PC-9 (cell line): ENCODE measurements at regions not wholly inside any gene's neighbourhood (a gene's known extent, or its start where the extent isn't known, plus 50 kb on each side); places are given as distances from the start of the nearest gene placed in this dataset.

ENCODE experiments used
- BruUV-seq: library from RNA; stranded (reverse); fragments of 400-500 nt; replicated peaks from 2 replicates; lab custom pipeline; 2021; lab: Mats Ljungman, UMichigan
- CTCF ChIA-PET: fragments of 300-600 bp; sonication (Branson Sonifier 250); formaldehyde crosslinking; loops from one replicate; lab custom pipeline; 2022; ENCODE audit warnings: antibody characterized with exemption; lab: Charles Lee
- POLR2A ChIA-PET: fragments of 300-600 bp; sonication (Branson Sonifier 250); formaldehyde crosslinking; loops from one replicate; lab custom pipeline; 2022; ENCODE audit warnings: antibody characterized with exemption; ENCODE audit not compliant: unreplicated experiment; lab: Charles Lee
- DNase-seq, 2 experiments: peaks; one replicate each; pipeline versions ENCODE4 v3.0.0 to v3.0.0-alpha.2; 2015 to 2022; ENCODE audit warnings: mixed read lengths in 1 of 2
- H2AFZ ChIP-seq: fragments of 200-600 bp; sonication (generic); 2 replicates; pipeline ENCODE4 v1.8.1; 2017; ENCODE audit warnings: antibody characterized with exemption
- H3F3A ChIP-seq: fragments of 200-600 bp; sonication (generic); 2 replicates; pipeline ENCODE4 v1.8.1; 2017; ENCODE audit warnings: antibody characterized with exemption, mild to moderate bottlenecking, low read depth; ENCODE audit not compliant: insufficient read depth
- H3K27ac ChIP-seq: fragments of 200-600 bp; sonication (generic); 2 replicates; pipeline ENCODE4 v1.6.1; 2016; ENCODE audit warnings: mixed run types
- H3K27me3 ChIP-seq: fragments of 200-600 bp; sonication (generic); 2 replicates; pipeline ENCODE4 v1.6.1; 2016; ENCODE audit warnings: low read depth, mixed run types; ENCODE audit not compliant: insufficient read depth
- H3K36me3 ChIP-seq: fragments of 200-600 bp; sonication (generic); 2 replicates; pipeline ENCODE4 v1.6.1; 2016; ENCODE audit warnings: low read depth, mixed run types
- H3K4me1 ChIP-seq: fragments of 200-600 bp; sonication (generic); replicated peaks from 2 replicates; pipeline ENCODE4 v1.6.1; 2016; ENCODE audit warnings: mixed run types; ENCODE audit not compliant: insufficient read depth
- H3K4me2 ChIP-seq: fragments of 200-600 bp; sonication (generic); 2 replicates; pipeline ENCODE4 v1.6.1; 2017; ENCODE audit warnings: mixed run types
- H3K4me3 ChIP-seq: fragments of 200-600 bp; sonication (generic); 2 replicates; pipeline ENCODE4 v1.6.1; 2016; ENCODE audit warnings: mixed run types
- H3K79me2 ChIP-seq: fragments of 200-600 bp; sonication (generic); 2 replicates; pipeline ENCODE4 v1.6.1; 2017; ENCODE audit warnings: low read depth, mixed run types
- H3K9me2 ChIP-seq: fragments of 200-600 bp; sonication (generic); 2 replicates; pipeline ENCODE4 v1.8.1; 2017; ENCODE audit warnings: mild to moderate bottlenecking; ENCODE audit not compliant: insufficient read depth
- H3K9me3 ChIP-seq: fragments of 200-600 bp; sonication (generic); 2 replicates; pipeline ENCODE4 v1.8.1; 2016; ENCODE audit warnings: low read depth; ENCODE audit not compliant: insufficient read depth
- H4K20me1 ChIP-seq: fragments of 200-600 bp; sonication (generic); 2 replicates; pipeline ENCODE4 v1.8.1; 2017; ENCODE audit not compliant: insufficient read depth
- CTCF ChIP-seq: fragments of 200-600 bp; sonication (generic); conservative IDR thresholded peaks from 2 replicates; pipeline ENCODE4 v1.6.1; 2017; ENCODE audit warnings: mixed run types, antibody characterized with exemption, mild to moderate bottlenecking, moderate library complexity
- EZH2 ChIP-seq: fragments of 200-600 bp; sonication (generic); IDR thresholded peaks from 2 replicates; pipeline ENCODE4 v1.8.0; 2017; ENCODE audit warnings: antibody characterized with exemption, low read depth
- intact Hi-C: fragments of 100-400 bp; cut with micrococcal nuclease; formaldehyde crosslinking; loops from one replicate; pipeline ENCODE4 v1.10.0; 2022; ENCODE audit not compliant: unreplicated experiment

- H3K9me3 ChIP-seq: no peaks in the 10 kb centered on the region
- no peaks in the 10 kb centered on the region for H3K4me1 ChIP-seq
- H3K36me3 ChIP-seq: no peaks in the 10 kb centered on the region
- H3F3A ChIP-seq: no peaks in the 10 kb centered on the region
- no peaks in the 10 kb centered on the region for H3K79me2 ChIP-seq
- ChIA-PET POLR2A (no interaction called here), CTCF (no interaction called here)
- no peak overlapping the region for H3K4me2 ChIP-seq
- TF ChIP-seq CTCF (no peak), EZH2 (no peak)
- no peaks in the 10 kb centered on the region for H3K9me2 ChIP-seq
- no peaks in the 10 kb centered on the region for H4K20me1 ChIP-seq
- no TSS peak for BruUV-seq
- no peak for DNase-seq
- H2AFZ ChIP-seq: no peak overlapping the region
- no peak overlapping the region for H3K4me3 ChIP-seq
- no peaks in the 10 kb centered on the region for H3K27me3 ChIP-seq
- intact Hi-C loops: no loop called here
- H3K27ac ChIP-seq: no peak overlapping the region
Measured at GRCh38 chr9:20114974-20115373, 326.1 kb upstream of the SLC24A2 start.

GRCh38 chr9:20112205-20112783, 323.5 kb upstream of the SLC24A2 start:
- TF ChIP-seq CTCF: no peak
- TF ChIP-seq EZH2: no peak

GRCh38 chr9:20111173-20111843, 322.5 kb upstream of the SLC24A2 start:
- CTCF ChIA-PET: no interaction called here
- no peak for TF ChIP-seq CTCF
- TF ChIP-seq EZH2: no peak
- no TSS peak for BruUV-seq
- no peak for DNase-seq
- Histone ChIP-seq H3F3A (no peaks in the 10 kb centered on the region), H3K9me3 (no peaks in the 10 kb centered on the region), H3K4me3 (no peak overlapping the region), H3K4me2 (no peak overlapping the region), H2AFZ (no peak overlapping the region), H3K9me2 (no peaks in the 10 kb centered on the region), H4K20me1 (no peaks in the 10 kb centered on the region), H3K79me2 (no peaks in the 10 kb centered on the region), H3K27ac (no peak overlapping the region), H3K36me3 (no peaks in the 10 kb centered on the region), H3K27me3 (no peaks in the 10 kb centered on the region), H3K4me1 (no peaks in the 10 kb centered on the region)
- POLR2A ChIA-PET: no interaction called here
- intact Hi-C loops: no loop called here

More at GRCh38 chr9:20112205-20112783, 323.5 kb upstream of the SLC24A2 start:
- DNase-seq: no peak
- Histone ChIP-seq H3K4me3 (no peak overlapping the region), H4K20me1 (no peaks in the 10 kb centered on the region), H3K27me3 (no peaks in the 10 kb centered on the region), H3K4me2 (no peak overlapping the region), H3K79me2 (no peaks in the 10 kb centered on the region), H3K9me3 (no peaks in the 10 kb centered on the region), H3K27ac (no peak overlapping the region), H3K4me1 (no peaks in the 10 kb centered on the region), H2AFZ (no peak overlapping the region), H3K9me2 (no peaks in the 10 kb centered on the region), H3K36me3 (no peaks in the 10 kb centered on the region), H3F3A (no peaks in the 10 kb centered on the region)
- CTCF ChIA-PET: no interaction called here
- intact Hi-C loops: no loop called here
- POLR2A ChIA-PET: interaction anchor here (0.6 kb wide), 1 partner anchor 708 kb away, joined by 3 read pairs; no protein-coding TSS in a partner anchor
- BruUV-seq: no TSS peak
